ENCODE measurements at regions not wholly inside any gene's neighbourhood (a gene's known extent, or its start where the extent isn't known, plus 50 kb on each side); places are given as distances from the start of the nearest gene placed in this dataset.

GRCh38 chr4:82071951-82072350 is 301.8 kb downstream of the HNRNPD start:
- no peak for DNase-seq

GRCh38 chr4:82069883-82070638 is 303.7 kb downstream of the HNRNPD start:
- no peak for DNase-seq

- DNase-seq: no peak
These were observed 310.8 kb downstream of the HNRNPD start for GRCh38 chr4:82063017-82063416.

GRCh38 chr4:82057990-82058544 is 315.7 kb downstream of the HNRNPD start:
- DNase-seq: no peak

GRCh38 chr4:82055156-82055555 is 318.6 kb downstream of the HNRNPD start:
- no peak for DNase-seq

- DNase-seq: no peak
These were observed 320.4 kb downstream of the HNRNPD start for GRCh38 chr4:82053396-82053795.

GRCh38 chr4:82050796-82051195 is 323.0 kb downstream of the HNRNPD start:
- no peak for DNase-seq

GRCh38 chr4:82049294-82049693 is 324.5 kb downstream of the HNRNPD start:
- DNase-seq: no peak

- no peak for DNase-seq
These were observed 326.1 kb downstream of the HNRNPD start for GRCh38 chr4:82047731-82048130.

- DNase-seq: no peak
These were observed 327.0 kb downstream of the HNRNPD start for GRCh38 chr4:82046796-82047195.

GRCh38 chr4:82045267-82045666 is 328.5 kb downstream of the HNRNPD start:
- no peak for DNase-seq

GRCh38 chr4:82044141-82044993 is 329.4 kb downstream of the HNRNPD start:
- DNase-seq: peak; percentile 65 to 68

GRCh38 chr4:82043809-82044137 is 330.0 kb downstream of the HNRNPD start:
- DNase-seq: no peak

- no peak for DNase-seq
These were observed 330.5 kb downstream of the HNRNPD start for GRCh38 chr4:82043081-82043808.

- DNase-seq: no peak
These were observed 331.7 kb downstream of the HNRNPD start for GRCh38 chr4:82042042-82042441.

- no peak for DNase-seq
These were observed 334.9 kb downstream of the HNRNPD start for GRCh38 chr4:82038936-82039335.

GRCh38 chr4:82036181-82036580 is 337.6 kb downstream of the HNRNPD start:
- DNase-seq: no peak

GRCh38 chr4:82034878-82035277 is 338.9 kb downstream of the HNRNPD start:
- DNase-seq: no peak

- no peak for DNase-seq
These were observed 339.9 kb downstream of the HNRNPD start for GRCh38 chr4:82033862-82034261.

GRCh38 chr4:82031376-82031927 is 342.3 kb downstream of the HNRNPD start:
- no peak for DNase-seq

- DNase-seq: no peak
These were observed 356.1 kb downstream of the HNRNPD start for GRCh38 chr4:82017680-82018079.

GRCh38 chr4:82005158-82005557 is 368.6 kb downstream of the HNRNPD start:
- DNase-seq: no peak

- DNase-seq: no peak
These were observed 376.5 kb downstream of the HNRNPD start for GRCh38 chr4:81997313-81997712.

Measured in NCI-H187 (cell line).